ENCODE measurements at regions not wholly inside any gene's neighbourhood (a gene's known extent, or its start where the extent isn't known, plus 50 kb on each side); places are given as distances from the start of the nearest gene placed in this dataset.
A peak's percentile ranks its signal among the peaks of the same experiment; 100 is the strongest.

- DNase-seq (ENCODE audit: low spot score), result no peak
Observed at GRCh38 chr4:10981576-10981975, 297.0 kb upstream of the CLNK start.

GRCh38 chr4:10981096-10981495 lies 296.5 kb upstream of the CLNK start:
- no peak for DNase-seq (ENCODE audit: low spot score)

GRCh38 chr4:10979032-10979431 lies 294.5 kb upstream of the CLNK start:
- no peak for DNase-seq (ENCODE audit: low spot score)

DNA sequence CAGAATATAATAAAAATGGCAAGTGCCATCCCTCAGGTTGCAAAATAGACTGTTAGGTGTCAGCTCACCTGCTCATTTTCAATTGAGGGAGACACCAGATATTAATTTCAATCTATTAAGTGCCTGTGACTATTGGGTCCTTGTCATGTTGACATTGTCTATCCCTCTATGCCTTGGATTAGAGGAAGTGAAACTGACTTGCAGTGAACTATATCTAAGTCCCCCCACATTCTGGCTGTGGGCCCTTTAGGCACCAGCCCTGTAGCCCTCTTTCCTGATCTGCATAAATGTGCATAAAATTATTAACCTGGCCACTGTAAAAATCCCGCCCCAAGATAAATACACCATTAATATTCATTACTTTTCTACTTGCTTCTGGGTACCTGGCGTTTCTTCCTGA lies 293.0 kb upstream of the CLNK start:
- no peak for DNase-seq (ENCODE audit: low spot score)

DNA sequence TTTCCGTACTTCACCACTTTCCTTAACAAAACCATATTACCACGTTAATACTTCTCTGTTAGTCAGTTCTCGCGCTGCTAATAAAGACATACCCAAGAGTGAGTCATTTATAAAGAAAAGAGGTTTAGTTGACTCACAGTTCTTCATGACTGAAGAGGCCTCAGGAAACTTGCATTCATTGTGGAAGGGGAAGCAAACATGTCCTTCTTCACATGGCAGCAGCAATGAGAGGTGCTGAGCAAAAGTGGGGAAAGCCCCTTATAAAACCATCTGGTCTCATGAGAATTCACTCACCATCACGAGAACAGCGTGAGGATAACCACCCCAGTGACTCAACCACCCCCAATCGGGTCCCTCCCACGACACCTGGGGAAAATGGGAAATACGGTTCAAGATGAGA lies 289.8 kb upstream of the CLNK start:
- no peak for DNase-seq (ENCODE audit: low spot score)

DNA sequence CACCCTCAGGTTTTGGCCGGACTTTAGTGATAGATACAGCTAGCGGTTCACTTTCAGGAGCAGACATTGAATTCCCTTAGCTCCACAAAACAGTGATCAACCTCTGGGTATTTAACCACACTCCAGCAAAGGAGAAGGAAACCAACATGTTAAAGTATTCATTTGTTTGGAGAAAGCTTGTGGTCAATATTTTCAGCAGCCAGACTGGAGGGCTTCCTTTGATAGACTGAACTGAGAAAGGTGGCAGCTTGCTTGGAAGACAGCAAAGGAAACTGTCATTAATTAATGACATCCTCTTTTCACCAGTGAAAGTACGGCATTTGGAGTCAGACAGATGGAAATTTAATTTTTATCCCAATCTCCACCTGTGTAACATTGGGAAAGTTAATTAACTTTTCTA lies 289.1 kb upstream of the CLNK start:
- no peak for DNase-seq (ENCODE audit: low spot score)

DNA sequence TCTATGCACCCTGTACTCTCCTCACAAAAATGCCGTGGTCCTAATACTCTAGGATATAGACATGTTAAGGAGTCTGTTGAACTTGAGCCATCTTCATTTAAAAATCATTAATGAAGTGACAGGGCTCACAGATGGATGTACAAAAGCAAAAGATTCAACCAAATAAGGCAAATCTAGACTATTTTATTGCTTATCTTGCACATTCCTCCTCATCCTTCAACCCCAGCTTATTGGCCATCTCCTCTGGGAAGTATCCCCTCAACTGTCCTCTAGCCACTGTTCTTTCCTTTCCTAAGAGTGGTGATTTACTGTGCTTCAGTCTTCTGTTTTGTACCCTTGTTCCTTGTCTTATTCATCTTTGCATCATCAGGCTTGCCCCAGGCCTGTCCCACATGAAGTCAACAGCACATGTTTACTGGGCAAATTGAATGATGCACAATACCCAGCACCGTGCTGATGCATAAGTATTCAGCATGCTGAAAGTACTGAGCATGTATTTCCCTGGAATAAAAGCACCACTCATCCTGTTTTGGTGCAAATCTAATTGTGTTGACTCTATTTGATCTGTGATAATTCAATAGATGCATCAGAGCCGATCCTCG lies 287.3 kb upstream of the CLNK start:
- DNase-seq (ENCODE audit: low spot score), result no peak

DNA sequence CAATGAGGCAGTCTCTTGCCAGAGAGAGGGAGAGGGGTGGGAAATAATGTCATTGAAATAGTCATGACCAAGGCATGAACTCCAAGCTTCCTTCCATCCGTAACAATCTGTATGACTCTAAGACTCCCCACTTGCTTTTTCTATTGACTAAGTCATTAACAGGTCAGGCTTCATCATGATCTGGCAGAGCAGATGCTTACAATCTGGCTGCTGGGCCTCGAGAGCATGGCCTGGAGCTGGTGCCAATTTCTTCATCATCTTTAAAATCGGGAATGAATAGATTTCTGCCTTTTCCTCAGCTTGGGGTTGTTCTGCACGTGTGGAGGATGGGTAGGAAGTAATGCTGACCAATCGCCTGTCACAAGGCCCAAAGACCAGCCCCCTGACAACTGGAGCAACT lies 280.6 kb upstream of the CLNK start:
- no peak for DNase-seq (ENCODE audit: low spot score)

DNA sequence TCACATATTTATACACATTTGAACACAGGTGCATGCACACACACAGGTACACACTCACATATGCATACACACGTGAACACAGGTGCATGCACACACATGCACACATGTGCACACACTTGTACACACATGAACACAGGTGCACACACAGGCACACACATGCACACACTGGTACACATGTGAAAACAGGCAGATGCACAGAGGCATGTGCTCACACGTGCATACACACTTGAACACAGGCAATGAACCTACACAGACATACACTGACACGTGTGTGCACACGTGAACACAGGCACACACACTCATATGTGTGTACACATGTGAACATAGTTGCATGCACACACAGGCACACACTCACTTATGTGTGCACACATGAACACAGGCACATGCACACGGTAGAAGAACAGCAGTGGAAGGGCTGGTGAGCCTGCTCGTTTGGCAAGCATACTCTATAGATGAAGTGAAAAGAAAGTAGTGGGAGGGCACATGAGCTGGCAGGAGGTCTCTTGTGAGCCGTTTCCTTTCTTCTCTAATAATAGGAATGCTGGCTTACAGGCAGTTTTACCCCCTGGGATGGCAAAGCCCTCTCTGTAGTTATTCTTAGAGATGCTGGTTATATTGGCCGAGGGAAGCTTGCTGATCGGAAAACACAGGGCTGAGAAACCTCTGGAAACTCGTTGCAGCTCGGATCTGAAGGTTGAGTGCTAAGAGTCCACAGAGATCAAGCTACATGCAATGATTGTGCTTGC lies 279.6 kb upstream of the CLNK start:
- no peak for DNase-seq (ENCODE audit: low spot score)

GRCh38 chr4:10963241-10963640 lies 278.7 kb upstream of the CLNK start:
- no peak for DNase-seq (ENCODE audit: low spot score)

- no peak for DNase-seq (ENCODE audit: low spot score)
Observed at GRCh38 chr4:10962246-10962645, 277.7 kb upstream of the CLNK start.

DNA sequence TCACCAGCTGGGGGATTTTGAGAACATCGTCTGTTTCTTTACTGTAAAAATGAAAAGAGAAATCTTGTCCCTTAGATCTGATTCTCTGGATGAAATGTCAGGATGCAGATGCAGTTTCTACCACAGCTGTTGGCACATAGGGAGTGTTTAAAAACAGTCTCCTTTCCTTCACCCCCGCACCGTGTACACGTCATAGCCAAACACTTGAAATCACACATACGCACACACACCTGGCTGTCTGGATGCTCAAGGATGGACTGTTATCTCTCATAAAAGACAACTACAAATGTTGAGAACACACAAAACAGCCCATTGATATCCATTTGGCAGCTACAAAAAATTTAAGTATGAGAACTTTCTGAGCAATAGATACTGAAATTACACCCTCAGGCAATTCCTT lies 275.8 kb upstream of the CLNK start:
- no peak for DNase-seq (ENCODE audit: low spot score)

GRCh38 chr4:10959586-10959985 lies 275.0 kb upstream of the CLNK start:
- DNase-seq (ENCODE audit: low spot score), result no peak

DNA sequence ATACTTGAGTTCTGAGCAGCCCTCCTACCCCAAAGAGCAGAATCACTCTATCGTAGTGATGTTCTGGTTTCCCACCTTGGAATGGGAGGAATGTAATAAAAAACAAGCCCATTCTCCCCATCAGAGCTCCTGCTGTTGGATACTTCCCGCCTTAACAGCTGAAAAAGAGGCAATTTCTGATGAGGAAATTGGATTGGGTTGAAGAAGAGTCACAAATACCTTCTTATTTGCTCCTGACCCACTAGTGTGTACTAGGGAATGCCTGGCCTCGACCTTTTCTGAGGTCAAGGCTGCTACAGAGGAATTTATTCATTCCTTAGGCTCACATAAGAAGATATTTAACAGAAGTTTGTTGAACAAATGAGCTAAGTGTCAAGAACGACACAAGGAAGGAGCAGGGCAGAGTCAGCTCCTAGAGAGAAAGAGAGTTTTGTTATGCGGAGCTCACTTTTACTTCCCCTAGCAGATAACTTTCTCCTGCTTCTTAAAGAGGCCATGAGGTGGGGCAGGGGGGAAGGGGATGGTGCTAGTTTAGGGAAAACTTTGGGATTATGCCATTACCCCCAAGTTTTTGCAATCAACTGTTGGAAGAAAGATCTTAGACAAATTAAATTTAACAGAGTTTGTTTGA lies 273.8 kb upstream of the CLNK start:
- DNase-seq (ENCODE audit: low spot score), result no peak

DNA sequence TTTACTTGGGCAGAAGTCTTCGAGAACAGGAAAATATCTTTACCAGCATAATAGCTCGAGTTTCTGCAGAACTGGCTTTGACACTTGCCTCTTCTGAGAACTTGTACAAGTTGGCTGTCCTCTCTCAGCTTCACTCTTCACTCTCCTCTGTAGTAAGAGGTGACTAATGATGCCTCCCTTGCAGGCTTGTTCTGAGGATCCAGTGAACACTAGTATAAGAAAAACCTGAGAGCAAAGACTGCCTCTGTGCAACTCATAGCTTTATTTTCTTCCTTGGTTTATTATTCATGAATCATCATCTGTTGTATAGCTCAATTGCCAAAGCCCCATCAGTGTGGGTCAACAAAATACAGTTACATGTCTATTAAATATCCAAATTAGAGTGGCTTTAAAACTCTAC lies 266.7 kb upstream of the CLNK start:
- DNase-seq (ENCODE audit: low spot score), result no peak

GRCh38 chr4:10949039-10949733 lies 264.6 kb upstream of the CLNK start:
- DNase-seq (ENCODE audit: low spot score), result no peak

- no peak for DNase-seq (ENCODE audit: low spot score)
Observed at GRCh38 chr4:10947898-10948297, 263.3 kb upstream of the CLNK start.

- no peak for DNase-seq (ENCODE audit: low spot score)
Observed at GRCh38 chr4:10944321-10944720, 259.8 kb upstream of the CLNK start.

- DNase-seq (ENCODE audit: low spot score), result no peak
Observed at GRCh38 chr4:10942156-10942555, 257.6 kb upstream of the CLNK start.

DNA sequence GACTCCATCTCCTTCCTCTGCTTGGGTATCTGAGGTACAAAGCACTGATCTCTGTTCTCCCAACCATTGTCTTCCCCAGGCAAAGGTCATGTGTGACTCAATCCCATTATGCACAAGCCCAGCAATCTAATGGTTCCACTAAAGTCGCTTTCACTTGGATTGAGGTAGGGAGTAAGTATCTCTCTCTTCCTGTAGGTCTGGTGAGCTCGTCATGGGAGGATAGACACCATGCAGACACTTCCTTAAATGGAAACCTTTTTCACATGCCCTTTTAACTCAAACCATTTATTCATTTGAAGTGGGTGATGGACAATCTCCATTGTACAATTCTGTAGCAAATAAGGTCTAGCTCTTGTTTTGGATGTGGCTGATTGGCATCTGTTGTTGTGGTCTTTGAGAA lies 245.2 kb upstream of the CLNK start:
- DNase-seq (ENCODE audit: low spot score), result peak; percentile 15

DNA sequence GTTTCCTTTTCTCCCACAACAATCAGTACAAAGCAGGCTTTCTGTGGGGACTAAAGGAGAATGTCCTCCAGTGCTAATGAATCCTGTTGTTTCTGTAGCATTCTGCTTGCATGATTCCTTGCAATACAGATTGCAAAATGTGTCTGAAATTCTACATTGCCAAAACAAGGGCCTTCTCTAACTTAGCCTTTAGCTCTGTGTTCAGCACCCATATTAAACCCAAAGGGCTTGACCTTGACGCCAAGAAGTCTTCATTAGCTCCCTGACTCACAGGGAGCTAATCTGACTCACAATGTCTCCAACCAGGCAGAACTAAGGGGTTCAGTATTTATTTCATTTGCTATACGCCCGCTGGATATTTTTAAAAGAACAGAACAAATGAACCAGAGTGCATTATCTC lies 241.4 kb upstream of the CLNK start:
- peak; percentile 61 for DNase-seq (ENCODE audit: low spot score)

GRCh38 chr4:10924274-10924673 lies 239.7 kb upstream of the CLNK start:
- no peak for DNase-seq (ENCODE audit: low spot score)

DNA sequence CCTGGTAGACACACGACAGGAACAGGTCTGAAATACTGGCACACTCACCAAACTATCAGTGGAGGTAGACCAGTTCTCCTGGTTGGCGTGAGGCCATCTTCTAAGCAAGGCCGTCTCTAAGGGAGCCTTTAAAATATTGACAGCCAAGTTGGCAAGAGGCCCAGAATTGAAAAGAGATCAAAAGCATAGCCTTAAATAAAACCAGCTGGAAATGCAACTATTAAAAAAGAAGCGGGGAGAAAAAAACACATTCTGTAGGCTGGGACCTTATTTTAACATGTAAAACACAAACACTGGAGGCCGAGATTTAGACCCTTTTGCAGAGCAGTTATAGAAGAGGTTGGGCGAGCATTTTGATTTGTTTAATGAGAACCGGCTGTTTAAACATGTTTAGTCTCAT lies 233.0 kb upstream of the CLNK start:
- peak; percentile 20 for DNase-seq (ENCODE audit: low spot score)

All from kidney tubule cell (primary cell).